HEK293 (cell line): ENCODE measurements at regions not wholly inside any gene's neighbourhood (a gene's known extent, or its start where the extent isn't known, plus 50 kb on each side); places are given as distances from the start of the nearest gene placed in this dataset.

Experiments
- CTCF ChIA-PET: fragments of 350-600 bp; formaldehyde crosslinking; extraction: SDS; loops from one replicate; lab custom pipeline; 2021; ENCODE audit warnings: antibody characterized with exemption; lab: Yijun Ruan, JAX
- POLR2A ChIA-PET: fragments of 300-600 bp; formaldehyde crosslinking; extraction: SDS; loops from one replicate; lab custom pipeline; 2020; ENCODE audit warnings: antibody characterized with exemption, inconsistent platforms; lab: Yijun Ruan, JAX
- H3K27ac ChIP-seq: fragments of 200-500 bp; sonication (Bioruptor generic); 2 replicates; pipeline ENCODE4 v1.5.1; 2014; ENCODE audit warnings: low read depth, low read length, control low read depth, inconsistent platforms; ENCODE audit errors: extremely low read depth
- H3K36me3 ChIP-seq, 2 experiments: fragments of 200-500 bp in 1 of 2; sonication (Bioruptor generic) in 1 of 2; 1 replicate in 1 of 2; 2 replicates in 1 of 2; pipeline ENCODE4 v1.5.1; 2014 to 2017; ENCODE audit warnings: inconsistent platforms in 2 of 2, low read length in 2 of 2; ENCODE audit not compliant: control insufficient read depth in 2 of 2, insufficient read depth in 1 of 2
- H3K4me1 ChIP-seq: fragments of 200-500 bp; sonication (Bioruptor generic); 2 replicates; pipeline ENCODE4 v1.5.1; 2014; ENCODE audit warnings: mild to moderate bottlenecking, low read length, inconsistent platforms; ENCODE audit not compliant: control insufficient read depth, insufficient read depth
- H3K4me3 ChIP-seq: 2 replicates; pipeline ENCODE4 v1.5.1; 2011; ENCODE audit warnings: low read depth, mild to moderate bottlenecking, control low read depth, low read length, moderate library complexity
- H3K9me3 ChIP-seq: fragments of 200-500 bp; sonication (Bioruptor generic); 2 replicates; pipeline ENCODE4 v1.5.1; 2014; ENCODE audit warnings: low read depth, low read length, inconsistent platforms; ENCODE audit not compliant: control insufficient read depth, insufficient read depth
- CTCF ChIP-seq: fragments of 450-650 bp; formaldehyde crosslinking; IDR thresholded peaks from 2 replicates; pipeline ENCODE4 v1.5.1; 2016; ENCODE audit warnings: missing biosample characterization, missing genetic modification characterization
- HIC1 ChIP-seq: fragments of 450-650 bp; formaldehyde crosslinking; IDR thresholded peaks from 2 replicates; pipeline ENCODE4 v1.5.1; 2016; ENCODE audit warnings: missing biosample characterization, missing genetic modification characterization
- KLF7 ChIP-seq: fragments of 450-650 bp; formaldehyde crosslinking; IDR thresholded peaks from 2 replicates; pipeline ENCODE4 v1.5.1; 2016; ENCODE audit warnings: missing biosample characterization, missing genetic modification characterization, borderline replicate concordance
- RBAK ChIP-seq: fragments of 450-650 bp; formaldehyde crosslinking; IDR thresholded peaks from 2 replicates; pipeline ENCODE4 v1.5.1; 2016; ENCODE audit warnings: missing biosample characterization, missing genetic modification characterization
- REPIN1 ChIP-seq: fragments of 450-650 bp; formaldehyde crosslinking; IDR thresholded peaks from 2 replicates; pipeline ENCODE4 v1.5.1; 2017; ENCODE audit warnings: missing biosample characterization, missing genetic modification characterization, low read depth
- YY2 ChIP-seq: fragments of 450-650 bp; formaldehyde crosslinking; IDR thresholded peaks from 2 replicates; pipeline ENCODE4 v1.5.1; 2016; ENCODE audit warnings: missing biosample characterization, missing genetic modification characterization
- ZBTB49 ChIP-seq: fragments of 450-650 bp; formaldehyde crosslinking; IDR thresholded peaks from 2 replicates; pipeline ENCODE4 v1.5.1; 2016; ENCODE audit warnings: missing biosample characterization, missing genetic modification characterization, low read depth
- ZNF132 ChIP-seq: fragments of 450-650 bp; formaldehyde crosslinking; IDR thresholded peaks from 2 replicates; pipeline ENCODE4 v1.5.1; 2017; ENCODE audit warnings: missing biosample characterization, missing genetic modification characterization, borderline replicate concordance
- ZNF174 ChIP-seq: fragments of 450-650 bp; formaldehyde crosslinking; IDR thresholded peaks from 2 replicates; pipeline ENCODE4 v1.5.0; 2017; ENCODE audit warnings: missing biosample characterization, mild to moderate bottlenecking, missing genetic modification characterization
- ZNF26 ChIP-seq: fragments of 450-650 bp; formaldehyde crosslinking; IDR thresholded peaks from 2 replicates; pipeline ENCODE4 v1.5.1; 2016; ENCODE audit warnings: missing biosample characterization, missing genetic modification characterization
- ZNF513 ChIP-seq: fragments of 450-650 bp; IDR thresholded peaks from 2 replicates; pipeline ENCODE4 v1.5.1; 2018; ENCODE audit warnings: missing biosample characterization, missing genetic modification characterization
- ZNF549 ChIP-seq: fragments of 450-650 bp; IDR thresholded peaks from 2 replicates; pipeline ENCODE4 v1.5.1; 2018; ENCODE audit warnings: missing biosample characterization, missing genetic modification characterization, mild to moderate bottlenecking, inconsistent platforms, moderate library complexity
- ZNF585B ChIP-seq: fragments of 450-650 bp; formaldehyde crosslinking; IDR thresholded peaks from 2 replicates; pipeline ENCODE4 v1.5.1; 2016; ENCODE audit warnings: missing biosample characterization, missing genetic modification characterization
- ZNF629 ChIP-seq: fragments of 450-650 bp; formaldehyde crosslinking; IDR thresholded peaks from 2 replicates; pipeline ENCODE4 v1.5.1; 2017; ENCODE audit warnings: missing biosample characterization, missing genetic modification characterization
- ZNF639 ChIP-seq: fragments of 450-650 bp; formaldehyde crosslinking; IDR thresholded peaks from 2 replicates; pipeline ENCODE4 v1.5.1; 2016; ENCODE audit warnings: missing biosample characterization, missing genetic modification characterization
- ZNF707 ChIP-seq: fragments of 450-650 bp; formaldehyde crosslinking; IDR thresholded peaks from 2 replicates; pipeline ENCODE4 v1.5.1; 2016; ENCODE audit warnings: missing biosample characterization, missing genetic modification characterization
- ZNF776 ChIP-seq: fragments of 450-650 bp; formaldehyde crosslinking; IDR thresholded peaks from 2 replicates; pipeline ENCODE4 v1.5.0; 2017; ENCODE audit warnings: missing biosample characterization, missing genetic modification characterization, borderline replicate concordance
- TF ChIP-seq, protein P1 (sequence below): fragments of 450-650 bp; formaldehyde crosslinking; optimal IDR thresholded peaks from 2 replicates; pipeline ENCODE3; 2016; ENCODE audit warnings: missing biosample characterization, mild to moderate bottlenecking, missing genetic modification characterization

GRCh38 chr1:216809649-216810048, 86.4 kb upstream of the ESRRG start:
- H3K9me3 ChIP-seq = no peaks in the 10 kb centered on the region
- H3K36me3 ChIP-seq = no peaks in the 10 kb centered on the region
- CTCF ChIA-PET = no interaction called here
- TF ChIP-seq ZNF585B (tag by site-specific recombination) (no peak), ZNF549 (tag by site-specific recombination) (no peak), ZBTB49 (tag by site-specific recombination) (no peak), ZNF639 (tag by site-specific recombination) (no peak), ZNF174 (tag by site-specific recombination) (no peak), ZNF26 (tag by site-specific recombination) (no peak), ZNF132 (tag by site-specific recombination) (no peak), YY2 (tag by site-specific recombination) (no peak), KLF7 (tag by site-specific recombination) (no peak), ZNF707 (tag by site-specific recombination) (no peak), ZNF776 (tag by site-specific recombination) (no peak), ZNF513 (tag by site-specific recombination) (no peak), CTCF (no peak)
- TF ChIP-seq, protein P1, sequence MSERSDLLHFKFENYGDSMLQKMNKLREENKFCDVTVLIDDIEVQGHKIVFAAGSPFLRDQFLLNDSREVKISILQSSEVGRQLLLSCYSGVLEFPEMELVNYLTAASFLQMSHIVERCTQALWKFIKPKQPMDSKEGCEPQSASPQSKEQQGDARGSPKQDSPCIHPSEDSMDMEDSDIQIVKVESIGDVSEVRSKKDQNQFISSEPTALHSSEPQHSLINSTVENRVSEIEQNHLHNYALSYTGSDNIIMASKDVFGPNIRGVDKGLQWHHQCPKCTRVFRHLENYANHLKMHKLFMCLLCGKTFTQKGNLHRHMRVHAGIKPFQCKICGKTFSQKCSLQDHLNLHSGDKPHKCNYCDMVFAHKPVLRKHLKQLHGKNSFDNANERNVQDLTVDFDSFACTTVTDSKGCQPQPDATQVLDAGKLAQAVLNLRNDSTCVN = no peak
- H3K4me1 ChIP-seq = no peaks in the 10 kb centered on the region
- no peak overlapping the region for H3K27ac ChIP-seq
- POLR2A ChIA-PET = interaction anchor here (0.6 kb wide), 1 partner anchor 13 kb away, joined by 4 read pairs; no protein-coding TSS in a partner anchor
- no peak overlapping the region for H3K4me3 ChIP-seq

DNA sequence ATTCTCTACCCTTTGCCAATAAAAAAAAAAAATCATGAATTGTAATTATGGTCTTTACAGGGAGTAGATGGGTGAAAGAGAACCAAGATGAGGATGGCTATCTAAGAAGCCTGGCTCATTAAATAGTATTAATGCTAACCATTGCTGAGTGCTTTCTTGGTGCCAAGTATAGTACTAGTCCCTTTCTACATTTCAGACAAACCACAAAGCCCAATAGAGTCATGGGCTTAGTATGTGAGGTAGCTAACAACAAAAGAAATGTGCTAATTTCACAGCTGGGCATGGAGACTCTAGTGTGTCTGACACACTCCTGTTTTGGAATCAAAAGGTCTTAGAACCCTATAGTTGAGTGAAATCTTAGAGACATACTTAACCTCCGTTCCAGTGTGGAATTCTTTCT, 84.5 kb upstream of the ESRRG start:
- POLR2A ChIA-PET = no interaction called here
- CTCF ChIA-PET = interaction anchor here (0.7 kb wide), 1 partner anchor 914 kb away, joined by 3 read pairs; no protein-coding TSS in a partner anchor
- TF ChIP-seq RBAK (no peak), ZBTB49 (tag by site-specific recombination) (no peak), HIC1 (tag by site-specific recombination) (no peak), REPIN1 (no peak), ZNF629 (tag by site-specific recombination) (no peak)

More for the DNA sequence above, 84.5 kb upstream of the ESRRG start:
- H3K9me3 ChIP-seq = no peaks in the 10 kb centered on the region
- no peak overlapping the region for H3K27ac ChIP-seq
- H3K36me3 ChIP-seq = no peaks in the 10 kb centered on the region
- no peak overlapping the region for H3K4me3 ChIP-seq
- H3K4me1 ChIP-seq = no peaks in the 10 kb centered on the region
